ENCODE measurements at regions not wholly inside any gene's neighbourhood (a gene's known extent, or its start where the extent isn't known, plus 50 kb on each side); places are given as distances from the start of the nearest gene placed in this dataset.

DNA sequence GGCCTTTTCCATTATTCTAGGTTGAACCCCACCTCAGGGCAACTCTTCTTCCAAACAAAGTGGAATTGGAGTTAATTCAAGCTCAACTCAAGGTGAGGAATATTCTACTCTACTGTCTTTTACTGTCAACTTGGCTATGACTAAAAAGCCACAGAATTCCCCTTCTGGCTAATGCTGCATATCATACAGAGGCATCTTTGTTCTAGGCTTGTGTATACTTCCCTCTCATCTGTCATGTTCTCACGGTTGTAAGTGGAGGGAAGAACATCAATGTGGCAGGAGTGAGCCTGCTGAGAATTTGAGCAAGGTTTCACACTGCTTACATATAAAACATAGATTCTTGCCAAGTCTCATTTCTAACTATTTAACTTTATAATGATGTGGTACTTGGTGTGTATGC, 921.4 kb upstream of the CNTN5 start:
- no peak for DNase-seq

DNA sequence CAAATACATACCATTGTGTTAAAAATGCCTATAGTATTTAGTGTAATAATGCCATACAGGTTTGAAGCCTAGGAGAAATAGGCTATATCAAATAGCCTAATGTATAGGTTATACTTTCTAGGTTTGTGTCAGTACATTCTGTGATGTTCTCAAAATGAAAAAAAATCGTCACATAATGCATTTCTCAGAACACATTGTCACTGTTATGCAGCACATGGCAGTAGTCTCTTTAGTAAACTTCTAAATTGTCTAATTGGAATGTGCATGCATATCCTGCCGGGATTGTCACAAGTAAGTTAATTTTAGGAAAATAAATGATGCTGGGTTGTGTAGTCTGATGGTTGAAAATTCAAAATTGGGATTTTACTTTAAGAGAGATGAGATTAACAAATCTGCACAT, 920.1 kb upstream of the CNTN5 start:
- no peak for DNase-seq

DNA sequence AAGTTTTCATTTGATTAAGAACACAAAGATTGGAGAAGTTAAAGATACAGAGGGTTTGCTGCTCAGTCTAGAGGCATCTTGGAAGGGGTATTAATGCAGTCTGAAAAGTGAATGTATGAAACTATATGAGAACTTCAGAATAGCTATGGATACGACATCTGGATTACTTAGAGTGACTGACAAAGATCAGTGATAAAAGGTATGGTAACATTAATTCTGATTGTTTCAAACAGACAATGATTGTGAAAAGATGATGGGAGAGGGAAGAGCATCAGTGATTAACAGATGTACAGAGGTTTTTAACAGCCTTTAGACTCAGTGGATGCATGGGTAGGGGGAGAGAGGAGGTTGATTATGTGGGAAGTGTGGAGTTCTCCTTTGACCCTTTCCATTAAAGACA, 919.4 kb upstream of the CNTN5 start:
- DNase-seq, result no peak

DNA sequence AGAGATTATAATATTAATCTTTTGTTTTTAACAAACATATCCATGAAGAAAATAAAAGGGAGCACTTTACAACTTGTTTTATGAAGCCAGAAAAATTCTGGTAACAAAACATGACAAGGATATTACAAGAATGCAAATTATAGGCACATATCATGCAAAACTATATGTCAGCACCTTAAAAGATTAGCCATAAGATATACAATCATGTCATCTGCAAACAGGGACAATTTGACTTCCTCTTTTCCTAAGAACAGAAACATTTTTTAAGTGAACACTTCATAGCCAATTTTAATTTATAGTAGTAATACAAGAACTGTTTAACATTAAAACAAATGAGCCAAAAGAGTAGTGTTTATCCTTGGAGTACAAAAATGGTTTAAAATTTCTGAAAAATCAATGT, 916.5 kb upstream of the CNTN5 start:
- no peak for DNase-seq

DNA sequence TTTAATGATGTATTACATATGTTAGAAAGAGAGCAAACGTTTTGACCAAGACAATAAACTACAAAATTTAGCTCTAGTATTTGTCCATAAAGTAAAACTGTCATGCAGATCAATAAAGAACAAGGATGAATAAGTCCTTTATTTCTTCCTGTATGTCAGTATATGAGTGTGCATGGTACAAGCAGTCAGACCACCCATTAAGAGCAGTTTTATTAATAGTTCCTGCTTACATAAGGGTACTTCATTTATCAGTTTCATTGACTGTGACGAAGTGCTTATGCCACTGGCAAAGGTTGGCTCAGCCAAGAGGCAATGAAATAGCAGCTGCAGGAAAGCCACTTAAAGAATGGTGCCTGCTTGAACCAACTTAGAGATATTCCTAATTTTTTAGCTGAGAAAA, 913.0 kb upstream of the CNTN5 start:
- DNase-seq, result no peak

DNA sequence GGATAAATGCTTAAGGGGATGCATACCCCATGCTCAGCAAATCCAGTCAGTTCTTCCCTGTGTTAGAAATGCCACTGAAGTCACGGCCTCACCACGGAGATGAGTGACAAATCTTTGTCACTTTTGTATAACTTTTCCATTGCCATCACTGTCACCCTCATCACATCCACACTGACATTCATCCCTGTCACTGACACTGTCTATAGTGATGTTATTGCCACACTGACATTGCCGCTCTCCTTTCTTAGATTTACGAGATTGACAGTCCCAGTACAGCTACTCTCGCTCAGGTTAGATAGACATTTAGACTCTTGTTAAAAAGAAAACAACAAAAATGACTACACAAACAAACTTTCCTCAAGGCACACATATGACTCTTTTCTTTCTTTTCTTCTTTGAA, 910.7 kb upstream of the CNTN5 start:
- DNase-seq, result no peak

DNA sequence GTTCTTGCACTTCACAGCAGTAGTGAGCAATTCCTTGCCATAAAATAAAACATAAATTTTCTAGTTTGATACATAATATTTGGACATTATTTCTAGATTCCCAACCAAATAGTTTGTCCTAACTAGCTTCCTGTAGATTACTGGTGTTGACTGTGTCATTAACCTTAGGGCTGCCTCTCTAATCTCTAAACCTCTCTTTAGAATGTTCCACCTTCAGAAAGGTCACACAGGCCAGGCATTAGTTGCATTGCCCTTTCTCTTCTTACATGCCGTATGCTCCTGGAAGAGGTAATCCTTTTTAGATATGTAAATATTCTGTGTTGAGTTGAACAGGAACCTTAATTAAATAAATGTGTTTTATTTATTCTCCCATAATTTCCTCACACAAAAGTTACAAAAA, 904.9 kb upstream of the CNTN5 start:
- DNase-seq, result no peak

DNA sequence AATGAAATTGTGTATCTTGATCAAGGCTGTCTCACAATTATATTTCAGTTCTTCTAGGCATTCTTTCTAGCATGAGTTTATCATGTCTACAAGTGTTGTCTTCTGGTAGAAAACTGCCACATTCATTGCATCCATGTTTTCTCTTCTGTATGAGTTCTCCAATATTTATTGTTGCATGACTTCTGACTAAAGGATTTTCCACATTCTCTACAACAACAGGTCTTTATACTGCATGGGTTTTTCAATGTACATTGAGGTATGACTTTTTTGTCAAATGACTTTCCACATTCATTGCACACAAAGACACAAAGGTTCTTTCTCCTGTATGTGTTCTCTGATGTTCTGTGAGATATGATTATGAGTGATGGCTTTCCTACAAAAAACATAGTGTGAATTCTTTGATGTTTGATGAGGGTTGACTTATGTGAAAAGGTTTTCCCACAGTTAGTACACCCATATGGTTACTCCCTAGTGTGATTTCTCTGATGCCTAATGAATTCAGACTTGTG, 890.6 kb upstream of the CNTN5 start:
- DNase-seq, result no peak

DNA sequence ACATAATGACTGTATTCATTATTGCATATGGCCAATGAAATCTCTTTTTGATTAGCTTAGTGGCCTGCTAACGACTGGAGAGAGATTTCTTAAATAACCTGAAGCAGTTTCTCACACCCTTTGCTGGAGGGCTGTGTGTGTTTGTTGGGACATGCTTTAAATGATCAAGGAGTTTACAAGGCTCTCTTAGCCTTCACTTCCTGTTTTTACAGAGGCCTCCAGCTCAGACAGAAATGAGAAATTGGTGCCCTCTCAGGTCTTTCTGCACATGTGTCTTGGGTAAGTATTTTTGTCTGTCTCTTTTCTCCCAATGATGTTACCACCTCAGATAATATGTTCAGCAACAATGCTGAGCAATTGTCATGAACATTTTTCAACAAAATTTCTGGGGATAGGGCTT, 884.4 kb upstream of the CNTN5 start:
- DNase-seq, result no peak

DNA sequence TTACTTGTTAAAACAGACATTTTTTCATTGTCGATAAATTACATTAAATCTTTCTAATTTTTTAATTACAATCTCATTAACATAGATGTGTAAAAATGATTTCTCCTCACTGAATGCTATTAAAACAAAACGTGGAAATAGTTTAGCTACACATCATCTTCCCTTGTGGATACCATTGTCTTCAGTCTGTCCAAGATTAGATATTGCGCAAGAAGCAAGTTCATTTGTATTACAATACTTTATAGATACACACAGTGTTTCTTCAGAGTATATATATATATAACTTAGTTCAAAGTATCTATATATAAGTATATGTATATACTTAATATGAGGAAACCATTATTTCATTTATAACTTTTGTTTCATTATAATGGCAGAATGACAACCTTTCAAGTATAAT, 883.3 kb upstream of the CNTN5 start:
- no peak for DNase-seq

DNA sequence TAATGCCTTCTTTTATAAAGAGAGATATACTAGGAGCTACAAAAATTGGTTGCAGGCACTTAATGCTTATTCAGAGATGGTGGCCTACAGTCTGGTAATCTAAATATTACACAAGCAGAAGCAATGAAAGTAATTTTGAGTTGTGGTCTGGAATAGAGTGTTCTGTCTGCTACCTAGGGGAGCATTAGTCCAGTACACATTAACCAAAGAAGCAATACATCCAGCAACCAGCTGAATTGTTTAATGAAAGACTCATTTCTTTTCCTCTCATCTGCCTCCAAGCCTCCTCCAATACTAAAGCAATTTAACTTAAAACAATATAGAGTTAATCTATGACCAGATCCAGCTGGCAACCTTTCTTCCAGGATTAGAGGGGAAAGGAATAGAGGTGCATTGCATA, 877.1 kb upstream of the CNTN5 start:
- no peak for DNase-seq

DNA sequence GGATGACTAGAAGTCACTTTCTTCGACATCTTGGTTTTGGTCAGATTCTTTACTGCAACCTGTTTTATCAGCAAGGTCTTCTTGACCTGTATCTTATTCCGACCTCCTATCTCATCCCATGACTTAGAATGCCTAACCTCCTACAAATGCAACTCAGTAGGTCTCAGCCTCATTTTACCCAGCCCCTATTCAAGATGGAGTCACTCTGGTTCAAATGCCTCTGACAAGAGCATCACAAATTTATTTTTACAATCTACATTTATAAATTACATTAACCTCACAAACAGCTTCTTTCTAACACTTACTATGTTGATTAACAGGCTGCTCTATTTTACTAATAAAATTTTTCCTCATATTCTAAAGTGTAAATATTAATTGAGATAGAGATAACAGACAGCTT, 867.0 kb upstream of the CNTN5 start:
- DNase-seq, result no peak

DNA sequence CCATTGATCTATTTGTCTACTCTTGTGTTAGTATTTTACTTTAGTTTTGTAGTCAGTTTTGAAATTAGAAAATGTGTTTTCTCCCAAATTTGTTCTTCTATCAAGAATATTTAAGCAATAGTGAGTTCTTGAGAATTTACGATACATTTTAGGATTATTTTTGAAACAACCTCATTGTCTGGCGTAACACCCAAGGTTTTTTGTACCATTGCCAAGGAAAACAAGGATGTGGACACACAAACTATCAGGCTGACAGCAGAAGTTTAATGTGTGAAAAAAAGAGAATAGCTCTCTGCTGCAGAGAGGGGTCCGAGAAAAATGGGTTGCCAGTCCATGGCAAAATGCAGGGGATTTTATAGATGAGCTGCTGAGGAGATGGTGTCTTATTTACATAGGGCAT, 865.1 kb upstream of the CNTN5 start:
- DNase-seq, result no peak

DNA sequence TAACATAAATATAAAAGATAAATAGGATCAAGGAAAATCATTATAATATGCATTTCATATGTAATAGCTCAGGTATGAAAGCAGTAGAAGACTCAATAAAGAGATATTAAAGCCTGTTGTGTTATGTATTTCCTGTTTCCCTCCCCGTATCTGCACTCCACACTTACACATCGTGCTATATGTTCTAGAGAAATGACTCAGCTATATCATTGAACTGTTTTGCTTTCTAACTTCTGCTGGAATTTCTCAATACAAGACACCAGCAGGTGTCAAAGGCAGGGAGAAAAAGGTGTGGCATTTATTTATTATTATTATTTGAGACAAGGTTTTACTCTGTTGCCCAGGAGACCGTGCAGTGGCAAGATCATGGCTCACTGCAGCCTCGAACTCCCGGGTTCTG, 842.8 kb upstream of the CNTN5 start:
- DNase-seq, result no peak

DNA sequence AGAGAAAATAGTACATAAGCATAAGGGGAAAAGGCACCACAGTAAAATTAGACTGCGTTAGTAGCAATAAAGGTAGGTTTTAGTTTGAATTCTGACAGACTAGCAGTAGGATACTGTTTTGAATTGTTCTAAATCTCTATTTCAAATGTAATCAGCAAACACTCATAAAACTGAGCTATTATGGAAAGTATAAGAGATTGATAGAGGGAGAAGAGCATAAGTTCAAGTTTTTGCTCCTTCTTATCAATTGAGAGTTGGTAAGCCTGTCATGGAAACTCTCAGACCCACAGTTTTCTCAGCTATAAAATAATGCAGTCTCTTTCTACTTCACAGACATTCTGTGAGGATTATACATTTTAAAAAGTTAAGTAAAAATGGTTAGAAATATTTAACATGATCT, 840.2 kb upstream of the CNTN5 start:
- DNase-seq, result no peak

DNA sequence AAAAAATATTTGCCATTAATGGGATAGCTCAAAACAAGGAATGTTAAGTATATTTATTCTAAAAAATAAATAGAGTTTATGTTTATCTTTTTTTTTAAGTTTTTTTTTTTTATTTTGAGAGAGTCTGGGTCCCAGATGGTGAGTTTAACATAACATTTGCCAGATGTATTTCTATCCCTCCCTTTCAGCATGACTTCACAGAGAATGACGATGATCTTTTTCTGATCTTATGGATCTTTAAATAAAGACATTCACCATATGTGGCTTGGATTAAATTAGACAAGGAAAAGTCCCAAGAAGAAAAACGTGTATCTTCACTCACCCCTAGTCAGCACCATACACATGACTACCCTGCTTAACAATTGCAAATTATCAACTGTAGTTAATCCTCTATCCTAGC, 839.8 kb upstream of the CNTN5 start:
- no peak for DNase-seq

DNA sequence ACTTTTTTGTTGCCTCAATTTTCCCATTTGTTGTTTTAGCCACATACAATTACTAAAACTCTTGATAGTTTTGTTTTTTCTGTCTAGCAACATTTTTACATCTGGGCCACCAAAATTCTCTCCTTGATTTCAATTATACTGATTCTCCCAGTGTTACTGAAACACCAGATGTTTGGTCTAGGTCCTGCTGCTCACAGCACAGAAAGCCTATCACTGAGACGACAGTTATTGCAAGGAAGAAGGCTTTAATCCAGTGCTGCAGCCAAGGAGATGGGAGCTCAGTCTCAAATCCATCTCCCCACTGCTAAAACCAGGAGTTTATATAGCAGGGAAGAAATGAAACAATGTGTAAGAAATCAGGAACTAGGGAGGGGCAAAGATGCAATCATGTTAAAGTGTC, 837.7 kb upstream of the CNTN5 start:
- no peak for DNase-seq

DNA sequence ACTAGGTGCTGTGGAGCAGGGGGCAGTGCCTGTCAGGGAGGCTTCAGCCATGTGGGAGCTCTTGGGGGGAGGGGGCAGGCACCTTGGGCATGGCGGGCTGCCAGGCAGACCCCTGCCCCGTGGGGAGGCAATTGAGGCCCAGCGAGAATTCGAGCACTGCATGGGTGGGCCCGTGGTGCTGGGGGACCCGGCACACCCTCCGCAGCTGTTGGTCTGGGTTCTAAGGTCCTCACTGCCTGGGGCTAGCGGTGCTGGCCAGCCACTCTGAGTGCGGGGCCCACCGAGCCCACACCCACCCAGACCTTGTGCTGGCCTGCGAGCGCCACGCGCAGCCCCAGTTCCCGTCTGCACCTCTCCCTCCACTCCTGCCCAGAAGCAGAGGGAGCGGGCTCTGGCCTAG, 835.5 kb upstream of the CNTN5 start:
- no peak for DNase-seq

DNA sequence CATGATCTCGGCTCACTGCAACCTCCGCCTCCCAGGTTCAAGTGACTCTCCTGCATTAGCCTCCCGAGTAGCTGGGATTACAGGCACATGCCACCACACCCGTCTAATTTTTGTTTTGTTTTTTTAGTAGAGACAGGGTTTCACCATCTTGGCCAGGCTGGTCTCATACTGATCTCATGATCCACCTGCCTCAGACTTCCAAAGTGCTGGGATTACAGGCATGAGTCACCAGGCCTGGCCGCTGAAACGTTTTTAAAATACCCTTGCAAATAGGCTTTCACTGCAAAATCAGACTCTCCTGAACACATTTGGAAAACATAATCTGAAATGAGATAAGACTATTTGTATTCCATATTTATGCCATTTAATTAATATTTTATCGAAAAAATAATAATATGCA, 826.1 kb upstream of the CNTN5 start:
- DNase-seq, result no peak

DNA sequence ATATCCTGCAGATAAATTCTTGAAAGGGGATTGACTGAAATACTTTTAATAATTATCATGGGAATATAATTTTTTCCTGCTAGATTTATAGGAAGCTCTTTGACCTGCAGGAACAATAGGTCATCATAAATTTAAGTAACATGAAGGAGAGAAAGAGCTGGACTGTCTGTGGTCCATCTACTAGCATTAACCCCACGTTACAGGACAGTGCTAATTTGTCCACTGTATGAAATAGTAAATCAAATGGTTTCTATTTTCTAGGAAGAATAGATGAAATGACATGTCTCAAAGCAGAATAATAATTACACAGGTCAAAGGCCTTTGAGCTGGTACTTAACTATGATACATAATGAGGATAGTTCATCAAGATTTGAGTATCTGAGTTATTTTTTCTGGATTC, 825.4 kb upstream of the CNTN5 start:
- no peak for DNase-seq

DNA sequence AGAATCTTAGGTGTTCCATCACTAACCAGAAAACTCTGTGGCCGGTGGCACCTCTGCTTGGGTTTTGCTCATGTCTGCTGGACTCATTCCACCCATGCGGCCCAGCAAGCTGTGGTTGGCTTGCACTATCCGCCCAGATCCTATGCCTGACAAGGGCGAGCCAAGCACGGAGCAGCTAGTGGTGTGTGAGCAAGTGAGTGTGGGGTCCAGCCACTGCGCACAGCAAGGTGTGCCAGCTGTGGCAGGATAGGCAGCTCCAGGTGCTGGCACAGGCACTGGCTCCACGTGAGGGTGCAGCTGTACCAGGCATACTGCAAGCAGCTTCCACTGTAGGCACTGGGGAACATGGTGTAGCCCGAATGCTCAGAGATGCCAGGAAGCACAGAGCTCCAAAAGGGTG, 813.7 kb upstream of the CNTN5 start:
- DNase-seq, result no peak

DNA sequence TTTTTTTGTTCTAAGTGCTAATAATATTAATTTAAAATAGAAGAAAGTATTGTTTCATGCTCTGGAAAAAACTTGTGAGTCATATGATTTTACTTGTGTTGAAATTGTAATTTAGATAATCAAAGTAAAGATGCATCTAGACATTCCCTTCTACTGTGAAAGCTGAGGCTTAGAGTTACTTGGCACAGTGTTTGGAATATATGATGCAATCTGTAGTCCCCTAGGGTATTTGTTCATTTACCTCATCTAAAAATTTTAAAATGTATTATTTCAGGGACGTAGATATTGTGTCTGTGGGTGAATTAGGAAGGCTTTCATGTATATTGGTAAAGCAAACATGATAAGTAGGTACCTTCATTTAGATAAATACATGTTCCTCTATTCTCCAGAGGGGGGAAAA, 793.5 kb upstream of the CNTN5 start:
- DNase-seq, result no peak

DNA sequence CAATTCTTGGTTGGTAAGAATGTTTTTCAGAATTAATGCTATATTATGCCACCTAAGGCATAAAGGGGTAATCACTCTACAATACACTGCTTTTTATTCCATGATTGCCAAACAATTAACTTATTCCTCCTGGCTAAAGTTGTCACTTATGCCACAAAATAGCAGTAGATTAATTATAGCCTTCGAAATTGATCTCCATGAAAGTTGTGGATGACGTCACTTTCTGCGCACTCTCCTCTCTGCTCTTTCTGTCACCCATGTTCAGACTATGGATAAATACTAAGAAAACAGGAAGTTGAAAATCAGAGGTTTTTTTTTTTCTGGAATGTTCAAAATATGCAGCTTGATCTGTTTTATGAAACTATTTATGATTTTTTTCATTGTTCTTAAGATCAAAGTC, 790.1 kb upstream of the CNTN5 start:
- no peak for DNase-seq

DNA sequence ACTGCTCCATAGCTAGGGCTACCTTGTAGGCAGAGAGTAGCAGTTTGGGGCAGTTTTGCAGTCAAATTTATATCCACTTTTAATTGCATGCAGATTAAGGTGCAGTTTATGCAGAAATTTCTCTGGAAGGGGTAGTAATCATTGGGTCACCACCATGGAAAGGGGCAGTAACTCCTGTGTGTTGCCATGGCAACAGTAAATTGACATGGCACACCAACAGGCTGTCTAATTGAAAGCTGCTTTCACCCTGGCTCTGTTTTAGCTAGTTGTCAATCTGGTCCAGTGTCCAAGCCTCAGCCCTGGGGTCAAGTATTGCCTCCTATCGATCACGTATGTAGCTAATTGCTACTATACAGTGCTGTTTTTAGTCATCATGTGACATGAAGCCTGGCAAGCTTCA, 786.1 kb upstream of the CNTN5 start:
- DNase-seq, result no peak

DNA sequence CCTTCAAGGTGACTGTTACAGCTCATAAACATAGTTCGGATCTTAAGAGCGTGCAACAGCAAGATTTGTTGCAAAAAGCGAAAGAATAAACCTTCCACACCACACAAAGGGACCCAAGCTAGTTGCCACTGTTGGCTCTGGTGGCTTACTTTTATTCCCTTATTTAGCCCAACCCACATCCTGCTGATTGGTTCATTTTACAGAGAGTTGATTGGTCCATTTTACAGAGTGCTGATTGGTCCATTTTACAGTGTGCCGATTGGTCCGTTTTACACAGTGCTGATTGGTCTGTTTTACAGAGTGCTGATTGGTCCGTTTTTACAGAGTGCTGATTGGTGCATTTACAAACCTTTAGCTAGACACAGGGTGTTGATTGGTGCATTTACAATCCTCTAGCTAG, 776.9 kb upstream of the CNTN5 start:
- DNase-seq, result no peak

DNA sequence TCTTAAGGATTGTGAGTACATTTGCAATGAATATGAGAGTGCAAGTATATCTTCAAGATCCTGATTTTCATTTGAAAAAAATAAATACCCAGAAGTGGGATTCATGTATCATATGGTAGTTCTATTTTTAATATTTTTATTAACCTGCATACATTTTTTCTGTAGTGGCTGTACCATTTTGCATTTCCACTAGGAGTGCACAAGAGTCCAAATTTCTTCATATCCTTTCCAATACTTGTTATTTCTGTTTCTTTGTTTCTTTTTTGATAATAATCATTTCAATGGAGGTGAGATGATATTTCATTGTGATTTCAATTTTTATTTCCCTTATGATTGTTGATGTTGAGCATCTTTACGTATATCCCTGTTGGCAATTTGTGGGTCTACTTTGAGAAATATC, 759.8 kb upstream of the CNTN5 start:
- no peak for DNase-seq
